GM21390 (cell line): ENCODE measurements at regions not wholly inside any gene's neighbourhood (a gene's known extent, or its start where the extent isn't known, plus 50 kb on each side); places are given as distances from the start of the nearest gene placed in this dataset.

Experiments used
- ATAC-seq: cut with Tn5 transposase; IDR thresholded peaks from one replicate; pipeline ENCODE4 v1.9.1; 2021; ENCODE audit not compliant: unreplicated experiment

DNA sequence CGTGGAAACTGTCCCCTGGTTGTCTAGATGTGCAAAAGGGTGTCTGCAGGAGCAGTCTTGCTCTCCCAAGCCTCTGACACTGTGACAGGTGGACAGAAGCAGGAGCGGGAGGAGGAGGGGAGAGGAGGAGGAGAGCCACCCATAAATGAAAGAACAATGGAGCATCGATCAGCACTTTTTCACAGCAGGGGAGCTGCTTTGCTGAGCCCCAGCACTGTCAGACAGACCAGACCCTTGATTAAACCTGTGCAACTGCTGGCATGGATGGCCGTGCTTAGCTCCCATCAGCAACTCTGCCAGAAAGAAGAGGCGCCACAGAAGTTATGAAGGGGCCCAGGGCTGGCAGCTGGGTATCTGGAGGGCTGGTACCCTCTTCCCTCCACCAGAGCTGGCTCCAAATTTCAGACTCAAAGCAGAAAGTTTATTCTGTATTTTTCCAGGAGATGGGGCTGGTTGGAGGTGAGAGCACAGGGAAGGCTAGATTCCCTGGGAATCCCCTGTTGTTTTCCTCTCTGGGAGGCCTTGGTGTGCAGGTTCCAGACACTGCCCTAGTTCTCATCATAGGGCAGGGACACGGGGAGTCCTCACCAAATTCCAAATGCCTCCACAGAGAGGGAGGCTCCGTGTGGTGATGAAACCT, 1192.2 kb downstream of the UQCRFS1 start:
- no peak for ATAC-seq

DNA sequence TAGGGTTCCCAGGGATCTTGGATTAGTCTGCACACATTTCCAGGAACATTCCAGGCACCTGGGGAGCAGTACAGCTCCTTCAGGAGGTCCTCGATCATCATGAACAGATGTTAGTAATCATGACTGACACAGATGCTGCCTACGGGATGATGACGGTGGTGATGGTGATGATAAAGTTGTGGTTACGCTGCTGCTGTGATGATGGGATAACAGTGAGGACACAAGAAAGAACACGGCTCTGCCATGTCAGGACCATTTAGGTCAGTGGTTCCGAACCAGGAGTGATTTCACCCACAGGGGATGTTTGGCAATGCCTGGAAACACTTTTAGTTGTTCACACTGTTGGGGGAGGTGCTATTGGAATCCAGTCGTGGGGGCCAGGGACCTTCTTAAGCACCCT, 1193.0 kb downstream of the UQCRFS1 start:
- ATAC-seq: no peak

DNA sequence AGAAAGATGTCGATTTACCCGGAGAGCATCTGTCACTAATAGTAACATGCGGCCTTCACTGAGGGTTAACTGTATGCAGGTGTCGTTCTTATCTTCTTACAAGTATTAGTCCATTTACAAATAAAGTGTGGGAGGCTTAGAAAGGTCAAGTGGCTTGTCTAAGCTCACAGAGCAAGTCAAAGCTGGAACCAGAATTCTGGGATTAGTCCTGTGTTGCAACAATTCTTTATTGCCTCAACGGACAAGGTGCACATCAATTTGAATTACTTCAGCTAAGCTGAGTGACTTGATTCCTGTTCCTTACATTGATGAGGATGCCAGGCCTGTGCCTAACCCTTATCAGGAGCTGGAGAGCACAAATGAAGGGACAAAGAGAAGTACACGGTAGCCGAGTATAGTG, 1193.6 kb downstream of the UQCRFS1 start:
- ATAC-seq: no peak

DNA sequence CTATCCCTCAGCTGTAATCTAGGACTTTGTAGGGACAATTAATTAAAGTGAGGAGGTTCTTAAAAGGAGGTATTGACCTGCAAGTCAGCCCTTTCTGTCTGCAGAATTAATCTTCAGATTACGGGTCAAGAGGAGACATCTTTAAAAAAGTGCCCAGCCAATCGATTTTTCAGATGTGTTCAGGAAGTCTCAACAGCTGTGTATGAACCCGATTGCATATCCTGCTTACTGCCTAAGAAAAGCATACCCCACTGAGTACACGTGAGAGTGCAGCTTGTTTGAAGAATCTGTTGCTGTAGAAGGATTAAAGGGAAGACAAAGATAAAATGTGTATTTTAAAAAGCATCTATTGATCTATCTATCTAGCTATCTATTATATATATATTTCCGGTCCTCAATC, 1194.5 kb downstream of the UQCRFS1 start:
- ATAC-seq: no peak

DNA sequence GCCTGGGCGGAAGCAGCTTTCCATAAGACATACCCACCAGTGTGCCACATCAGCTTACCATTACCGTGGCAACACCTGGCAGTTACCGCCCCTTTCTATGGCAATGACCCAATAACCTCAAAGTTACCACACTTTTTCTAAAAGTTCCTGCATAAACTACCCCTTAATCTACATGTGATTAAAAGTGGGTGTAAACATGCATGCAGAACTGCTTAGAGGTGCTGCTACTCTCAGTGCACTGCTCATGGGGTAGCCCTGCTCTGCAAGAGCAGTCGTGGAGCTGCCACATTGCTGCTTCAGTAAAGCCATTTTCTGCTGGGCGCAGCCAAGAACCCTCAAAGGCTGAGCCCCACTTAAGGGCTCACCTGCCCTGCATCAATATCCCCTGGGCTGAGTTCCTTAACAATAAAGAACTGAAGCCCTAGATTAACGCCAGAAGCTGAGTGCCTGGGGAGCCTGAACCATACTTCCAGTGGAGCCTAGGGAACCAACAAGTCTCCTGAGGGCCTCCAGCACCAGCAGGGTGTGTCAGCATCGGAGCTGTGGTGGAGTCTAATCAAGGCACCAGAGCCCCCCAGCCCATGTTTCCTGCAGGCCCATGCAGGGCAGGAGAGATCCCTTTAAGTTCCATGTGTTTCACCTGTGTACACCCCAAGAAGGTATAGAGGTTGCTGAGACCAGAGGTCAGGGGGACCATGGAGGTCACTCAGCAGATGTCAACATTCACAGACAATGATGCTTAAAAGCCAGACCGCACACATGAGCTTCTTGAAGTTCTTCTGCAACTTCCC, 1198.1 kb downstream of the UQCRFS1 start:
- no peak for ATAC-seq

DNA sequence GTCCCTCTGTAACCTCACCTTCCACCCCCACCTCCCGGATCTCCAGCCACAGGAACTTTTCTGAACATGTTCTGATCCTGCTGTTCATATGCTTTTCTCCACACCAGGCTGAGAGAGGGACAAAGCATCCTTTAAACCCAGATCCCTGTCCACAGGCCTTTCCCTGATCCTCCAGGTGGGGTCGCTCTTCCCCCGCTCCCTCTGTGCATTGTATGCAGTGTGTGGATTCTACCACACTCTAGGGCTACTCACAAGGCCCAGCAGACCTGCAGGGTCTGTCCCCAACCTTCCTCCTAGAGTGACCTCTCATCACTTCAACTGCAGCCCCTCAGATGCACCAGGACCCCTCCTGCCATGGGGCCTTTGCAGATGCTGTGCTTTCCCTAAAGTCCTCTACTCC, 1200.6 kb downstream of the UQCRFS1 start:
- ATAC-seq: no peak

DNA sequence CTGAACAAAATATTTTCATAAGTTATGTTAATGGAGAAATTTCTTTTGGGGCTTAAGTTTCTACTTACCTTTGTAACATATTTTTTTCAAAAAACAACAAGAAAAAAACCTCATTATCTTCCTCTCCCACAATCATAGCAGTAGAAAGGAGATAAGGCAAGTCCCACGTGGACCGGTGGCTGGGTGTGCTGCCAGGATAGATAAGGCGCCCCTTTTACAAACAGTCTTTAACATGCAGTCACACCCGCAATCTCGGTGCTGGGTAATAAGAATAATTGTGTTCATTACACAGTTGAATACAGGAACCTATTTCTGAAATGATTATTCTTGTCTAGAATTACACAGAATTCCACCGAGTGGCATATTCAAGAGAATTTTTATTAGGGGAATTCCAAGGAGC, 1202.3 kb downstream of the UQCRFS1 start:
- no peak for ATAC-seq

DNA sequence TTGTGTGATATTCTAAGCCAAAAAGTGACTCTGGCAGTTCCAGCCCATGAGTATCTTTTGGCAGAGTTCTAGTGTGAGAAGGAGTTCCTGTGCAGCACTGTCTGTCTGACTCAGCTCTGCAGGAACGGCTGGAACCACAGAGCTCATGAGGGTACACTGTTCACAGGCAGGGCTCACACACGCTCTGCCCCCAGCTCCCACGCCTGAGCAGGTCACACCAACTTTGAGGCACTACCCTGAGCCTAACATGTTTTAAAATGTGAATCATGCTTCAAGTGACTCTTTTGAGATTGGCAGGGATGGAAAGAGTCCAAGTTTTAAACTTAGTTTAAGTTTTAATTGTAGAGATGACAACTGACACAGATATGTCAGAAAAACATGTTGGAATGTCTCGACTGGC, 1203.3 kb downstream of the UQCRFS1 start:
- no peak for ATAC-seq

DNA sequence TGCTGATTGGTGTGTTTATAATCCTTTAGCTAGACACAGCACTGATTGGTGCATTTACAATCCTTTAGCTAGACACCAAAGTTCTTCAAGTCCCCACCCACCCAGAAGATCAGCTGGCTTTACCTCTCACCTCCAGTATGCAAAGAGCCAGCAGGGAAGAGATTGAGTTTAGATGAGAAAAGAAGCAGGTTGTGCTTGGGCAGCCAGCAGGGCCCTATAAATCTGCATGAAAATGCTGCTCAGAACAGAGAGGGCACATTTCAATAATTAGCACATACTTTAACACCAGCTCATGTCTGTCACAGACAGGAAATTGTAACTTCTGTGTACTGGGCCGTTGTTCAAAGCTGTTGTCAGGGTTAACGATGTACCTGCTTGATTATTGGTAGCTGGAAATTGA, 1204.3 kb downstream of the UQCRFS1 start:
- ATAC-seq: no peak

DNA sequence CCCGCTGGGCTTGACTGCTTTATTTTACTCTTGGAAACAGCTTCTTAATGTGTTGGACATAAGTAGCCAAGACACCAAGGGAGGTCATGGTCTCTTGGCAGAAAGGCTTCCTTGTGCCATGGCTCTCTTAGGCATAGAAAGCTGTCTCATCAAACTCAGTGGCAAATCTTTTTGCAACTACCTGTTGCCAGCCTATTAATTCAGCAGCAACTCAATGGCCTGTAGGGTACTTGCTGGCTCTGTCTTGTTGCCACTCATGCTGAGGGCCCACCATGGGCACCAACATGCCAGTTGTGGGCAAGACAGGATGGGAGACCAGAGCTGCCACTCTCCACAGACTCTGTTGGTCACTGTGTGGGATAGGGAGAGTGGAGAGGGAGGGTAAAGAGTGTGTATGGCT, 1209.4 kb downstream of the UQCRFS1 start:
- no peak for ATAC-seq

DNA sequence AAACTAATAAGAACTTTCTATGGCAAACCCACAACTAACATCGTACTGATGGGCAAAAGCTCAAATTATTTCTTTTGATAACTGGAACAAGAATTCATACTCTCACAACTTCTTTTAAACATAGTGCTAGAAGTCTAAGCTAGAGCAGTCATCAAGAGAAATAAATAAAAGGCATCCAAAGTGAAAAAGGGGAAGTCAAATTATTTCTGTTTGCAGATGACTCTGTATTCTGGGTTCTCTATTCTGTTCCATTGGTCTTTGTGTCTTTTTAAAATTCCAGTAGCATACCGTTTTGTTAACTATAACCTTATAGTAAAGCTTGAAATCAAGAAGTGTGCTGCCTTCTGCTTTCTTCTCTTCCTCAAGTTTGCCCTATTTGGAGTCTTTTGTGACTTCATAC, 1215.9 kb downstream of the UQCRFS1 start:
- no peak for ATAC-seq

DNA sequence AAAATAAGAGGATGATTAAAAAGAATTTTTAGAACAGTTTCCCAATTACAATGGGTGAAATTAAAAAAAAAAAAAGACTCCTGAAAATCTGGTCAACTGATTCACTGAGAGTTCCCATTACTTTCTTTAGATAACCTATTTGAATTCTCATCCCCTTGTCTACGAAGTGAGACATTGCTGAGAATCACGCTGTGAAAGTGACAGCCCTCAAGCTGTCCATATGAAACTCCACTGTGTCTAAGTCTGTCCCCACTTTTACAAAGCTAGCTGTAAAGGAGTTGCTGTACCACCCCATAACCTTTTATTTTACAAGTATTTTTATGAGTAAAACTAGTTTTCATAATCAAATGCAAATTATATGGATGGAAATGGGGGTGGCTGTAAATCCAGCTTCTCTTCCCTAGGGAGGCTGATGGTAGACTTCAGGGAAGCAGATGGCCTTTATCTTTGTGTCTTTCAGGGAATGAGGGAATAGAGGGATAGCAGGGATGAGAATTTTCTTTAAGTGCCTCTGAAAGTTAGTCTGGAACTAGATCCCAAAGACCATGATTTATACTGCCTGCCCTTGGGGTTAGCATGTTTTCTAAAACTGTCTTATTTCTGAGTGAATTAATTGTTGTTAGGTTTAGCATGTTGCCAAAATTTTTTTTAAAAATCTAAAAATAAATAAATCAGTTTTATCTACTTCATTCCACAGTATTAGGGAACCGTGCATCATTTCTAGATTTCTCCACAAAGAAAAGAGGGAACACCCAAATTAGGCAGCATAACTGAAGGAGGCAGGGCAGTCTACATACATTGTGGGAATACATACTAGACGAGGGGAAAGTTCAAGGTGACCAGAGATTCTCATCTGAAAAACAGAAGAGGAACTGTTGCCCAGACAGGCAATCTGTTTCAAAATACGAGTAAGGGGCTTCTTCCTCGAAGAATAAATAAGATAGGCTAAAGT, 1219.1 kb downstream of the UQCRFS1 start:
- ATAC-seq: no peak

DNA sequence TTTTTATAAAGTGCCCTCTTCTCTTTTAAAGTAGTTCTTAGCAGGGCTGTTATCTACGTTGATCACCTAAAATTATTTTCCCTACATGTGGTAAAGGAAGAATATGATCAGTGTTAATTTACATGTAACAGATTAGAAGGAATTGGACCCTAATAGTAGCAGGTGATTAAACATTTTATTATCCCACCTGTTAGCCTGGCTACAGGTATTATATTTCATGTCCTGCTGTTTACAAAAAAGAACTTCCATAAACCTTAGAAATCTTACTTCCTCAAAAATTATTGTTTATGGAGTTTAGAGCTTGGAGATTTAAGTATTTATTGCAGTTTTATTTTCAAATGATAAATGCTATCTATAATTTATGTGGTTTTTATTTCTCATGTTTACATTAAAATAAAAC, 1226.7 kb downstream of the UQCRFS1 start:
- ATAC-seq: no peak

DNA sequence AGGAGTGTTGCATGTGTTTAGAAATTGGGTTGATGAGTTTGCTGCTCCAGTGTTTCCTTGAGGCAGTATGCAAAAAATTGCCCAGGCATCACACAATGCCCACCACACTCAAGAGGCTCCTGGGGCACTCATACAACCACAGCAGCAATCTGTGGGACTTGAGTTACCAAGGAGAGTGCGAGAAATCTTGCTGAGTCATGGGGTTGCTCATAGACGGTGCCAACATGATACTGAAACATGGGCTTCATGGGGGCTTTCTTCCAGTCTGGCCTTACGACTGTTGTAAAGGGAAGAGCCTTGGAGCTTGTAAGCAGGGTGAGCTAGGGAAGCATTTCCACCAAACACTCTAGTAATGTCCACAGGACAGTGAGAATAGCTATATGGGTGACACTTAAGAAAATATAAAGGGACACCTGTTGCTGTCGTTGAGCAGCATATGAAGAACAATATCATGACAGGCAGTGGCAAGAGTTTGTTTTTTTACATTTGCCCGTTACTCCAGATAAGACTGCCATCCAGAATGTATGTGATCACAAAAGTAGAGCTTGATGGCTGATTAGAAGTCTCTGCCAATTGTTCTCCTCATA, 1237.4 kb downstream of the UQCRFS1 start:
- ATAC-seq: no peak

DNA sequence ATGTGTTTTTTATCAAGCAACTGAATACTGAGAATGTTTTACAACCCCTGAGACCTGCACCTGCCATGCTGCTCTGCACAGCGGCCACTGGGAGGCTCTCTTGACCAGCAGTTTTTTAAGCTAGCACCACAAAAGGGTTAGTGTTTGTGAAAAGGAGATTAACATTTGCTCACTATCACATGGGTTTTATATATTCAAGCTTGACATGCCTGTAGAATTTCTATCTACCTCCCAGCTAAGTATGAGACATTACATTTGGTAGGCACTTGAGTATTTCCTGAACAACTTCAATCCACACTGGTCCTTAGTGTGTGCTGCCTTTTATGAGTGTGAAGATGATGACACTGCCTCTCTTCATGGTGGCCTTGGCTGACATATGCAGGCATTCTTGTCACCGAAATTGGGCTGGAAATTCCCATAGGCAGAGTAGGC, 1238.9 kb downstream of the UQCRFS1 start:
- no peak for ATAC-seq

DNA sequence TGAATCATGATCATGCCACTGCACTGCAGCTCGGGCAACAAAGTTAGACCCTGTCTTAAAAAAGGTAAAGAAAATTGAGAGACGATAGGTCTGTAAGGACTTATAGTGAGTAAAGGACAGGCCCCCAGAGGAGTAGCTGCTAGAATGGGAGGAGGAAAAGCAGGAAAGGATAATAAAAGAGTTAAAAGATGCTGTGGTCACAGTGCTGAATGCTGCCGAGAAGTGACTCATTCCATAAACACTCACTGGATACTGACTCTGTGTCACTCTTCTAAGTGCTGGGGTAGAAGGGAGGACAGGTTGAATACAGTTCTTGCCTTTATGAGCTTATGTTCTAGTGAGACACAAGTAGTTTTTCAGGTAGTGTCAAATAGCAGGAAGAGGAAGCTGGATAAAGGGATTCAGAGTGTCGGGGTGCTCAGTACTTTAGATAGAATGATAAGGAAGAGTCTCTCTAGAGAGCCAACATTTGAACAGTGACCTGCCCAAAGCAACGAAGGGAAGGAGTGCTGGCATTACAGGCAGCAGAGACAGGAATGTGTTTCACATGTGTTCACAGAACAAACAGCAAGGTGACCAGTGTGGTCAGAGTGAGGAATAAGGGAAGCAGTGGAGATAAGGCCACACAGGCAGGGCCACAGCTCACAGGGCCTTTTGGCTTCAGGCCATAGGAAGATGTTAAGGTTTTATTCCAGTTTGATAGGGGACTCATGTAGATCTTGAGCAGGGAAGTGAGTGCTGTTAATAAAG, 1240.5 kb downstream of the UQCRFS1 start:
- ATAC-seq: no peak

DNA sequence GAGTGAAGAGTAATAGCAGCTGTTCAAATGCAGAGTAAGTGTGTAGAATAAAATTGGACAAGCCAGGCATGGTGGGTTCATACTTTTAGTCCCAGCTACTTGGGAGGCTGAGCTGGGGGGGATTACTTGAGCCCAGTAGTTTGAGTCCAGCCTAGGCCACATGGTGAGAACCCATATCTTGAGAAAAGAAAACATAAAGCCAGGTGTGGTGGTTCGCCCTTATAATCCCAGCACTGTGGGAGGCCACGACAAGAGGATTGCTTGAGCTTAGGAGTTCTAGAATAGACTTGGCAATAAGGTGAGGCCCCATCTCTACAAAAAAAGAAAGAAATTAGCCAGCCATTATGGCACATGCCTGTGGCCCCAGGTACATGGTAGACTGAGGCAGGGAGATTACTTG, 1241.1 kb downstream of the UQCRFS1 start:
- no peak for ATAC-seq

DNA sequence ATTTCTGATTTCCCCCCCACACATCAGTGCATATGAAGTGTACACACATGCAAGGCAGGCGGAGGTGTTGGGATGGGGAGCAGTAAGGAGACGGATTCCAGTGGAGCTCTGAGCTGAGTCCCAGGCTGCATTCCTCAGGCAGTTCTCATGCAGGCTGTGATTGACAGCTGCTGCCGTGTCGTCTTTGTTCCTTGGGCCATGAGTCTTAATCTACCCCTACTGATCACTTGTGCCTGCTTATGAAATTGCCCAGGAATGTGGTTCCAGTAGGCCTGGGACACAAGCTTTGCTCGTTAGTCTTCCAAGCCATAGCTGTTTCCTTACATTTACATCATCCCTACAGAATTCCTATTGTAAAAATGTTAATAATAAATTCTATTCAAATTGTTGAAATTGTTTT, 1241.9 kb downstream of the UQCRFS1 start:
- ATAC-seq: no peak

DNA sequence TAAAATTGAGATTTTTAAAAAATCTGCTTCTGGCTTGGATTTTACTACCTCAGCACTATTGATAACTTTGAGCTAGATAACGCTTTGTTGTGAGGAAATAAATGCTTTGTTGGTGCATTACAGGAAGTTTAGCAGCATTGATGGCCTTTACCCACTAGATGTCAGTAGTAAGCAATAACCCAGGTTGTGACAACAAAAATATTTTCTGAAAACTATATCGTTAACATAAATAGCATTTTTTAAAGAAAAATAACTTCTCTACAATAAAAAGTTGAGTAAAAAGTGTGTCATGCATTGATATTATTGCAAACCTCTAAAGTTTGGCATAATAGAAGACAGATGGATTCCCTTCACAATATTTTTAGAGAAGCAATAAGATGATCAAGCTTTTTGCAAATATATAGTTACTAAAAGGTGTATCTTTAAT, 1246.5 kb downstream of the UQCRFS1 start:
- no peak for ATAC-seq

DNA sequence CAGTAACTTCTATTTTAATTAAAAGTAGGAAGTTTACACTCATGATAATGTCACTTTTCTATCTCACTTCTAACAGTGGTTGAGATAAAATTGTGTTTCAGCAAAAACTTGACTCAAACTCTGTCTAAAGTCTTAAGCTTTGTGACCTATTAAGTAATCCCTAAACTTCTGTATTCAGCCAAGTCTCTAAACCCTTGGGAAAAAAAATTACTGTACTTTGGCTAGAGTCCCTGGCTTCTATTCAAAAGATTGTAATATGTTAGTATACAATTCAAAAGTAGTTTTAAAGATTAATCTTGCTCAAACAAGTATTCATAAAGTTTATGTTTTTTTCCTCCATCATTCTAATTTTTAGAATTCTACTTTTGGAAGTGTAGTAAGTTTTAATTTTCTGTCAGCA, 1248.8 kb downstream of the UQCRFS1 start:
- ATAC-seq: no peak

DNA sequence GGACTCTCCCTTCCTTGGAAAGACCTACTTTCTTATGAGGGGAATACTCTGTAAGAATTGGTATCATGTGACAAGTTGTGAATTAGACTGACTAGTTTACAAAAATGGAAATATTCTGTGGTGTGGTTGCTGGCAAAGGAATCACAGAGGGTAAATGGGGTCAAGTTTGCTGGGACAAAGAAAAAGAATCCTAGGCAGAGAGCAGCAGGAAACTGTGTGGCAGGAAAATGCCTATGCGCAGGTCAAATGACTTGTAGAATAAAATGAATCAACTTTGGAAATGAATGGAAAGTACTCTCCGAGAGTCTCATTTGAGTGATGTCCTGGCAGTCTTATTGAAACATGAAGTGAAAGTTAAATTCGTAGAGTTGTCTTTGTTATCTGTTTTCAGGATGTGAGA, 1250.7 kb downstream of the UQCRFS1 start:
- ATAC-seq: no peak
